ENCODE measurements at regions not wholly inside any gene's neighbourhood (a gene's known extent, or its start where the extent isn't known, plus 50 kb on each side); places are given as distances from the start of the nearest gene placed in this dataset.
"Not testable (repeated sequence)": the region's sequence is repeated elsewhere in the genome, so short reads cannot be mapped to it uniquely, and the experiment has no call there.

GRCh38 chr10:35783305-35783838, 141.3 kb upstream of the FZD8 start:
- 28% methylated on average over 7 of the region's 7 CpGs for WGBS
- DNase-seq (ENCODE audit: low spot score in 2 of 2), result no peak
- TF ChIP-seq POLR2AphosphoS5 (IDR thresholded peaks at IDR 0.05), result no peak
- TF ChIP-seq EP300 (IDR thresholded peaks at IDR 0.05), result no peak
- no peak for TF ChIP-seq POLR2A (IDR thresholded peaks at IDR 0.05)
- no peak for TF ChIP-seq CTCF (IDR thresholded peaks at IDR 0.05)
- Histone ChIP-seq H3K4me3 (no peak overlapping the region), H3K36me3 (no peaks in the 10 kb centered on the region), H3K9me3 (no peaks in the 10 kb centered on the region), H3K4me1 (peaks cover 8% of the 10 kb centered on the region), H3K27me3 (no peaks in the 10 kb centered on the region), H3K27ac (no peak overlapping the region)

- peaks cover 8% of the 10 kb centered on the region for H3K4me1 ChIP-seq
- WGBS, result 54% methylated on average over 5 of the region's 5 CpGs
- no peaks in the 10 kb centered on the region for H3K27me3 ChIP-seq
- no peak for DNase-seq (ENCODE audit: low spot score in 2 of 2)
- H3K27ac ChIP-seq, result no peak overlapping the region
- no peaks in the 10 kb centered on the region for H3K9me3 ChIP-seq
- no peak overlapping the region for H3K4me3 ChIP-seq
- TF ChIP-seq EP300 (IDR thresholded peaks at IDR 0.05), result no peak
- no peak for TF ChIP-seq CTCF (IDR thresholded peaks at IDR 0.05)
- TF ChIP-seq POLR2A (IDR thresholded peaks at IDR 0.05), result no peak
- no peak for TF ChIP-seq POLR2AphosphoS5 (IDR thresholded peaks at IDR 0.05)
- H3K36me3 ChIP-seq, result no peaks in the 10 kb centered on the region
Observed at GRCh38 chr10:35781643-35782035, 139.5 kb upstream of the FZD8 start.

GRCh38 chr10:35780970-35781642, 139.0 kb upstream of the FZD8 start:
- H3K4me1 ChIP-seq, result peaks cover 8% of the 10 kb centered on the region
- no peaks in the 10 kb centered on the region for H3K27me3 ChIP-seq
- 80% methylated on average over 2 of the region's 2 CpGs for WGBS

GRCh38 chr10:35778306-35778705, 136.2 kb upstream of the FZD8 start:
- no peak for TF ChIP-seq POLR2AphosphoS5 (IDR thresholded peaks at IDR 0.05)
- TF ChIP-seq EP300 (IDR thresholded peaks at IDR 0.05), result no peak
- no peak for TF ChIP-seq CTCF (IDR thresholded peaks at IDR 0.05)
- no peak for TF ChIP-seq POLR2A (IDR thresholded peaks at IDR 0.05)
- Histone ChIP-seq H3K27me3 (no peaks in the 10 kb centered on the region), H3K9me3 (no peaks in the 10 kb centered on the region), H3K27ac (no peak overlapping the region), H3K4me3 (no peak overlapping the region), H3K36me3 (no peaks in the 10 kb centered on the region), H3K4me1 (peaks cover 4% of the 10 kb centered on the region)
- DNase-seq (ENCODE audit: low spot score in 2 of 2), result no peak
- WGBS, result 66% methylated on average over 6 of the region's 6 CpGs

More at GRCh38 chr10:35780970-35781642, 139.0 kb upstream of the FZD8 start:
- H3K4me3 ChIP-seq, result no peak overlapping the region
- no peak for DNase-seq (ENCODE audit: low spot score in 2 of 2)
- no peak overlapping the region for H3K27ac ChIP-seq
- TF ChIP-seq POLR2A (IDR thresholded peaks at IDR 0.05) (no peak), EP300 (IDR thresholded peaks at IDR 0.05) (no peak), POLR2AphosphoS5 (IDR thresholded peaks at IDR 0.05) (no peak), CTCF (IDR thresholded peaks at IDR 0.05) (no peak)
- H3K9me3 ChIP-seq, result no peaks in the 10 kb centered on the region
- no peaks in the 10 kb centered on the region for H3K36me3 ChIP-seq

GRCh38 chr10:35776557-35776956, 134.5 kb upstream of the FZD8 start:
- H3K4me1 ChIP-seq; H3K36me3 ChIP-seq; H3K4me3 ChIP-seq; H3K9me3 ChIP-seq; DNase-seq (ENCODE audit: low spot score in 2 of 2); H3K27ac ChIP-seq; H3K27me3 ChIP-seq: not testable (repeated sequence)

- H3K27ac ChIP-seq, result no peak overlapping the region
- DNase-seq (ENCODE audit: low spot score in 2 of 2), result no peak
- TF ChIP-seq POLR2A (IDR thresholded peaks at IDR 0.05), result no peak
- no peak for TF ChIP-seq POLR2AphosphoS5 (IDR thresholded peaks at IDR 0.05)
- no peak for TF ChIP-seq CTCF (IDR thresholded peaks at IDR 0.05)
- no peak for TF ChIP-seq EP300 (IDR thresholded peaks at IDR 0.05)
- 93% methylated on average over 3 of the region's 3 CpGs for WGBS
- H3K9me3 ChIP-seq, result no peaks in the 10 kb centered on the region
- H3K4me1 ChIP-seq, result no peaks in the 10 kb centered on the region
- H3K36me3 ChIP-seq, result no peaks in the 10 kb centered on the region
- no peaks in the 10 kb centered on the region for H3K27me3 ChIP-seq
- H3K4me3 ChIP-seq, result no peak overlapping the region
Observed at GRCh38 chr10:35774109-35774508, 132.0 kb upstream of the FZD8 start.
